NCI-H510A (cell line): ENCODE measurements at regions not wholly inside any gene's neighbourhood (a gene's known extent, or its start where the extent isn't known, plus 50 kb on each side); places are given as distances from the start of the nearest gene placed in this dataset.

Experiments used
- DNase-seq: peaks from one replicate; lab custom pipeline; 2025; lab: John Stamatoyannopoulos, UW

- DNase-seq = no peak
Observed at GRCh38 chr17:77307479-77308198, 166.9 kb downstream of the SEC14L1 start.

- no peak for DNase-seq
Observed at GRCh38 chr17:77308861-77309726, 168.3 kb downstream of the SEC14L1 start.

GRCh38 chr17:77310336-77310735 is 169.6 kb downstream of the SEC14L1 start:
- no peak for DNase-seq

DNA sequence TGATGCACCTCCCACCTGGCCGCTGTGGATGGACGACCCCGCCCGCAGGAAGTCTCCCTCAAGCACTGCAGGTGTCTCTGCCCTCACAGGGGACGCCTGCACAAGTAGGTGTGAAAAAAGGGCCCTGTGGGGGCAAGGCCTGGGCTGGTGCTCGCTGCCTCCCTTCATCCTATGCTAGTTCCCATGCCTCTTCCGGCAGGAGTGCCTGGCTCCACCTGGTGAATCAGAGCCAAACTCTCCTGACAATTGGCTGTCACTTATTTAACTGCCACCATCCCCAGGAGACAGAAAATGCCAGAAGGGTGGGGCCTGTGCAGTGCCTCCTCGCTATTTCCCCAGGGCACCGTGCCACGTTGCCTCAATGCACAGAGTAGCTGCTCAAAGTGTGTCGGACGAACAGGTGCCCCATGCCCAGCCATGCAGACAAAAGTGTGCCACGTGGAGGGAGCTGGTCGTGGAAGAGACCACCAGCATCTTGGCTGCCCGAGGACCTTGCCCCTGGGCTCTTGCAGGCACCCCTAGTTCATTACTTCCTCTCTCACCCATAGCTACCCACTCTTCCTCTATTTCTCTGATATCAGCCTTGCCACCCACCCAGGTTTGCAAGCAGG is 170.7 kb downstream of the SEC14L1 start:
- no peak for DNase-seq

- no peak for DNase-seq
Observed at GRCh38 chr17:77312061-77312701, 171.4 kb downstream of the SEC14L1 start.

DNA sequence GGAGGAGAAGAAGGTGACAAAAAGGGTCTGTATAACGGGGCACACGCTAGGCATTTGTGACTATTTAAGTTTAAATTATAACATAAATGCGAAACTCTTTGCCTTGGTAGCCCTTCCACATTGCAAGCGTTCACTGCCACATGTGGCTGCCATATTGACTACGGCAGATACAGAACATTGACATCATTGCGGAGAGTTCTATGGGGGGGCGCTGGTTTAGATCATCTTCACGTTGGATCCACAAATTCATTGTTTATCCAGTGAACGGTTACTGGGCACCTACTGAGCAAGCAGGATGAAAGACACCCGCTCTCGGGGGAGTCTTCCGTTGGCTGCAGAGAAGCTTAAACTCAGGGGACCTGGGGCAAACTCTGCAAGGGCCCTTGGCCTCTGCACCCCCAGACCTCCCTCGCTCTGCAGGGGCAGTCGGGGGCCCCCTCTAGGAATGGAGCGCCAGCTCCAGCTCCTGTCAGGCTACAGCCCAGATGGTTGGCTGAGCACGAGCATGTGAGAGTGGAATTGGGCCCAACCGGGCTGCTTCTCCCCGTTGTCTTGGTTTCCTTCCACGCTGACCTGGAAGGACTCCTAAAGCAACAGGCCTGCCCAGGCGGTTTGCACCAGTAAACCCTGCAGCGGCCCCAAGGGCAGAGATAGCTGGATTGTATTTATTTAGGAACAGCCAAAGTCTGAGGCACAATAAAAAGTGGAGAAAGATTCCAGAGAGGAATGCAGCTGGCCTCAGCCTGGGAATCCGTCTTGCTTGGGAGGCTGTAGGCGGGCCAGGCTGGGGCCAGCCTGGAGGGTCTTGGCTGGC is 172.2 kb downstream of the SEC14L1 start:
- DNase-seq = no peak

- DNase-seq = no peak
Observed at GRCh38 chr17:77313831-77314230, 173.1 kb downstream of the SEC14L1 start.

- DNase-seq = no peak
Observed at GRCh38 chr17:77314601-77315000, 173.8 kb downstream of the SEC14L1 start.

GRCh38 chr17:77315010-77315409 is 174.2 kb downstream of the SEC14L1 start:
- DNase-seq = no peak

DNA sequence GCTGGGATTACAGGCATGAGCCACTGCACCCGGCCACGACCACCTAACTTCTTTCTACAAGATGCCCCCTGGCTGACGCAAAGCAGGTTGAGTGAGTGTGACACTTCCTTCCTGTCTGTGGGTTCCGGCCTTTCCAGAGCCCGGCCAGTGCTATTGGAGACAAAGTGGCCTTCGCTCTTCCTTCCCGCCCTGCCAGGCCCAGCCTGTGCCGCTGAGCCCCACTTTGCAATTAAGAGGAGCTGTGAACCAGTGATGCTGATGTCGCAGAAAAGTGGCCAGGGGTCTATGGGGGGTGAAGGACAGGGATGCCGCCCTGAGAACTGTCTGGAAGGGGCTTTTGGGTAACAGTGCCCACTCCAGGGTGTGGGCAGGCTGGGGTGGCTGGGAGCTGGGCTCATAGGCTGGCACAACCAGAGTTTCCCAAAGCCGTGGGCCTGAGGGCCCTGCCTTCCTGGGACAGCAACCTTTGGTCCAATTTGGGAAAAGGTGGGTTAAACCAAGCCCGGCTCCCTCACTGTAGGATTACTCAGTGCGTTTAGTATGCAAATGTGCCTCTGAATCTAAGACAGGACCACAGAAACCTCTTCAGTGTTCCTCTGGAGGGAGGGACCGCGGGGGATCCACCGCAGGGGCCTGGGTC is 174.9 kb downstream of the SEC14L1 start:
- no peak for DNase-seq

GRCh38 chr17:77316191-77316641 is 175.4 kb downstream of the SEC14L1 start:
- DNase-seq = no peak

DNA sequence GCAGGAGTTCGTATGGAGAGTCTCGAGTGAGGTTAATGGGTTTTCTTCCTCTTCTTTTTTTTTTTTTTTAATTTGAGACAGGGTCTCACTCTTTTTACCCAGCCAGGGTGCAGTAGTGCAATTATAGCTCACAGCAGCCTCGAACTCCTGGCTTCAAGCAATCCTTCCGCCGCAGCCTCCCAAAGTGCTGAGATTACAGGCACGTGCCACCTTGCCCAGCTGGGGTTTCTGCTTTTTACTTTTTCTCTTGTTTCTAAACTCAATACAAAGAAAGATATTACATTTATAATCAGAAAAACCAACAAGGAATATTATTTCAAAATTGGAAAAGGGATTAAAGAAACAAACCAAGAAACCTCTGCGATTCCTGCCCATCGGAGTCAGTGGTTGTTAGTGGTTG is 175.9 kb downstream of the SEC14L1 start:
- DNase-seq = no peak

DNA sequence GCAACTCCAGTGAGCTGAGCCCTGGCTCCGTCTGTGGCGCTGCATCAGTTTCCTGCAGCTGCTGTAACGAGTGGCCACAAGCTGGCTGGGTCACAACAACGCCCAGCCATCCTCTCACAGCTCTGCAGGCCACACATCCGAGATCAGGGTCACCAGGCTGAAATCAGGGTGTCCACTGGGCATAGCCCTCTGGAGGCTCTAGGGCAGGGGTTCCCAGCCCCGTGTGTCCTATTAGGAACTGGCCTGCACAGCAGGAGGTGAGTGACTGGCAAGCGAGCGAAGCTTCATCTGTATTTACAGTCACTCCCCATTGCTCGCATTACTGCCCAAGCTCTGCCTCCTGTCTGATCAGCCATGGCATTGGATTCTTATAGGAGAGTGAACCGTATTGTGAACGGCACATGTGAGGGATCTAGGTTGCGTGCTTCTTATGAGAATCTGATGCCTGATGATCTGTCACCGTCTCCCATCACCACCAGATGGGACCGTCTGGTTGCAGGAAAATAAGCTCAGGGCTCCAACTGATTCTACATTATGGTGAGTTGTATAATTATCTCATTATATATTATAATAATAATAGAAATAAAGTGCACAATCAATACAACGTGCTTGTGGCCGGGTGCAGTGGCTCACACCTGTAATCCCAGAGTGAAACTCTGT is 176.5 kb downstream of the SEC14L1 start:
- no peak for DNase-seq

- DNase-seq = no peak
Observed at GRCh38 chr17:77318021-77318420, 177.3 kb downstream of the SEC14L1 start.

- DNase-seq = no peak
Observed at GRCh38 chr17:77318491-77319210, 177.9 kb downstream of the SEC14L1 start.

DNA sequence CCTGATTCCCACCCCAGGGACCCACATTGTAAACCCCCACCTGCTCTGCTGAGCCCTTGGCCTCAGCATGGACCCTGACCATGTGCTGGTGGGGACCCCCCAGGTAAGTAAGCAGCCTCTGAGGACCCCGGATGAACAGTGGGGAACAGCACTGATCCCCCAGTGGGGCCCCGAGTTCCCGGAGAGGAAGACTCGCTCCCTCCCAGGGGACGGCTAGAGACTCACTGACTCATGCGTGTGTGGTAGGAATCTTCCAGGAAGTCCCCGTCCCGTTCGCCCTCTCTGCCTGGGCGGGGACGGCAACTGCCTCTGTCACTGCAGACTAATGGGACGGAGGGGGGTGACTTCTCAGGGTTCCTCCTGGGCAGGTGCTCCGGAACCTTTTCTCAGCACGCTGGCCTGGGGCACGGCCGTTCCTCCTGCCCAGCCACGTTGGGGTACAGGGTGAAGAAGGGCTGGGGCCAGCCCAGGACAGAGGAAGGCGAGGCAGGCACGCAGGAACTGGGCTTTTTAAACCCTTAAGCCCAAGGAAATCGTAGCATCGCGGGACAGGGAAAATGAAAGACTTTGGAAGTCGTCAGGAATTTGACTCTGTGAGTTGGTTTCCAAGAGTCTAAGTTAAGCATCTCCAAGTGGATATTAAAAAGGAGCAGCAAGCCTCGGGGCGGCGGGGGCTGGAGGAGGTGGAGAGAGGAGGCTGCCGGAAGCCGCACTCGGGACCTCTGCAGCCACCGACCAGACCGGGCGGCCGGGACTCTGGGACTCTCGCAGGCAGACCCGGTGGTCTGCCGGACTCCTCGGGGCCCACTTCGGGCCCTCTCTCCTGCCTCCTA is 178.7 kb downstream of the SEC14L1 start:
- no peak for DNase-seq

GRCh38 chr17:77320044-77320440 is 179.3 kb downstream of the SEC14L1 start:
- no peak for DNase-seq

DNA sequence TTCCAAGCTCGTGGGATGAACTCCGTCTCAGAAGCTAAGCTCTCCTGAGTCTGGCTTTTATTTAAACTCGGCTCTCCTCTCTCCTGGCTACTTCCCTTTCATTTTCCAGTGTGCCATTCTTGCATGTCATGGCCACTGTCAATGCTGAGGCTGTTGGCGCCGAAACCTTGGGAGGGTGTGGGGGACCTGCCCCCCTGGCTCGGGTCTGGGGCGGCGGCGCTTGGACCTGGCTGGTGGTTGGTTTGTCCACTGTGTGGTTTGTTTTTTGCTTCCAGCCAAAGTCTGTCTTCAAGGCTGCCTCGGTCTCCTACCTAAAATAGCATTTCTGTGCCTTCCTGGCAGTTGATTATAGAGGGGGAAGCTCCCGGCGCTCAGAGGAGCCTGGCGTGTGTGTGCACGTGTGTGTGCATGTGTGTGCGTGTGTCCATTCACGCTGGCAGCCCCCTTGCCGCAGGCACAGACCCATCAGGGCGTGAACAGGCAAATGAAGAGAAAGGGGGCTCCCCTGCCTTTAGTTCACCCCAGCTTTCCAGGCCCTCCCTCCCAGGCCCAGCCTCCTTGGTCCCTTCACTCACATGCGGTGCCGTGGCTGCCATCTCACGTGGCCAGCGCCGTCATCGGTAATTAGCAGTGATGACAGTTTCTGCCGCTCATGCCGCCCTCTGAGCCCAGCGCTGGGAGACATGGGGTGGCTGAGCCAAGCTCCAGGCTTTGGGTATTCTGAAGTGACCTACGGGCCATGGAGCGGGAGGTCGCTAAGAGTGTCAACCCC is 179.9 kb downstream of the SEC14L1 start:
- no peak for DNase-seq
